Liver (tissue), 3 donors: ENCODE measurements at regions not wholly inside any gene's neighbourhood (a gene's known extent, or its start where the extent isn't known, plus 50 kb on each side); places are given as distances from the start of the nearest gene placed in this dataset.

Experiments
- CTCF ChIP-seq: fragments of 150-350 bp; IDR thresholded peaks from 2 replicates; pipeline ENCODE4 v1.5.1; 2017; ENCODE audit warnings: improper control_type of control experiment, low read depth, low read length; ENCODE audit not compliant: missing input control
- GABPA ChIP-seq, 2 donors: IDR thresholded peaks in 1 of 2; conservative IDR thresholded peaks in 1 of 2; 2 replicates each; pipeline ENCODE4 v1.6.1; 2016; ENCODE audit warnings: antibody characterized with exemption in 2 of 2, mild to moderate bottlenecking in 1 of 2, moderate library complexity in 1 of 2
- NR2F2 ChIP-seq: IDR thresholded peaks from 2 replicates; pipeline ENCODE4 v1.6.1; 2016; ENCODE audit warnings: antibody characterized with exemption
- RAD21 ChIP-seq, 2 donors: IDR thresholded peaks; 2 replicates each; pipeline ENCODE4 v1.6.1; 2016; ENCODE audit warnings: antibody characterized with exemption in 2 of 2, mild to moderate bottlenecking in 2 of 2
- REST ChIP-seq: IDR thresholded peaks from 2 replicates; pipeline ENCODE4 v1.6.1; 2016; ENCODE audit warnings: antibody characterized with exemption, mild to moderate bottlenecking
- RXRA ChIP-seq, 2 donors: IDR thresholded peaks; 2 replicates each; pipeline ENCODE4 v1.6.1; 2017 to 2018; ENCODE audit warnings: antibody characterized with exemption in 2 of 2, mild to moderate bottlenecking in 1 of 2
- YY1 ChIP-seq: IDR thresholded peaks from 2 replicates; pipeline ENCODE4 v1.6.1; 2016; ENCODE audit warnings: antibody characterized with exemption, mild to moderate bottlenecking
- TF ChIP-seq, protein P1 (sequence below): IDR thresholded peaks from 2 replicates; pipeline ENCODE4 v1.6.1; 2016; ENCODE audit warnings: antibody characterized with exemption
- donor health status: healthy.
- donor health status: healthy.

DNA sequence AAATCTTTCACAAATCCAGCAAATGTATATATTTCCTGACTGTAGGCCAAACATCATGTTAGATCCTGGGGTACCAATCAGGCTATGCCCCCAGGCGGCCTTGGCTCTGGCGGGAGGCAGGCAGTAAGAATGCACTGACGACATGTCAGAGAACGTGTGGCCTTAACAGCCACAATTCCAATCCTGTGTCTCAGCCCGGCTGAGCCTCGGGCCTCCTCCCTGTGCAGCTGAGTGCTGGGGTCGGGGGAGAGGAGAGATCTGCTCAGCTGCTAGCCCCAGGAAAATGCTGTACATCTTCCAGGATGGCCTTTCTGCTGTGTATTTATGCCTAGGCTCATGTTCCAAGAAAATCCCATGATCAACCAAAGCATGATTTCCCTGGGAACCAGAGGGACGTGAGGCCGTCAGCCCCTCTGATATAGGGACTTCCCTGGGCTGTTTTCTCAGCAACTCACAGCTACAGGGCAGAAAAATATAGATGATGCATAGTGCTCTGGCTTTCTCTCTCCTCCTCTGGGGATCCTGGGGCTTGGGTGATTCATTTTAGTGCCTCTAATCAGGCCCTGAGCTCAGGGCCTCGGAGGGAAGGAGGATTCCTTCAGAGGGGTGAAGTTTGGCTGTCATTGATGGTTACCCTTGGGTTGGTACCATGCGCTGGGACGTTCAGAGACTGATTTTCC, 604.0 kb downstream of the HS3ST4 start:
- TF ChIP-seq REST (no peak), CTCF (no peak), RXRA (IDR thresholded peaks at IDR 0.05) (no peak), RAD21 (IDR thresholded peaks at IDR 0.05) (no peak), GABPA (IDR thresholded peaks at IDR 0.05 in 1 of 2, conservative IDR thresholded peaks at IDR 0.05 in 1 of 2) (no peak), YY1 (no peak), NR2F2 (no peak)
- TF ChIP-seq, protein P1, sequence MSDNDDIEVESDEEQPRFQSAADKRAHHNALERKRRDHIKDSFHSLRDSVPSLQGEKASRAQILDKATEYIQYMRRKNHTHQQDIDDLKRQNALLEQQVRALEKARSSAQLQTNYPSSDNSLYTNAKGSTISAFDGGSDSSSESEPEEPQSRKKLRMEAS: no peak
